ENCODE measurements at regions not wholly inside any gene's neighbourhood (a gene's known extent, or its start where the extent isn't known, plus 50 kb on each side); places are given as distances from the start of the nearest gene placed in this dataset.

GRCh38 chr4:20528508-20528907 lies 171.8 kb upstream of the PACRGL start:
- 89 to 96% methylated on average over 1 of the region's 1 CpG for WGBS, 2 donors
- no peaks in the 10 kb centered on the region for H3K36me3 ChIP-seq (ENCODE audit: low read depth, missing control alignments)
- TF ChIP-seq POLR2A (IDR thresholded peaks at IDR 0.05) = no peak
- TF ChIP-seq CTCF (IDR thresholded peaks at IDR 0.05) = no peak

GRCh38 chr4:20529691-20530090 lies 170.6 kb upstream of the PACRGL start:
- Histone ChIP-seq H3K4me1 (no peaks in the 10 kb centered on the region), H3K9me3 (no peaks in the 10 kb centered on the region), H3K27ac (no peak overlapping the region), H3K4me3 (no peak overlapping the region), H3K27me3 (no peaks in the 10 kb centered on the region), H3K36me3 (ENCODE audit: low read depth, missing control alignments) (no peaks in the 10 kb centered on the region)
- TF ChIP-seq POLR2A (IDR thresholded peaks at IDR 0.05) = no peak
- no peak for DNase-seq
- 63 to 68% methylated on average over 1 of the region's 1 CpG for whole genome bisulfite sequencing, 2 donors
- intact Hi-C loops (cut with DNase I; ENCODE audit: low total_unique reads) = loop anchor here (10.0 kb wide), 1 partner anchor 105 kb away; no protein-coding TSS in a partner anchor

More at GRCh38 chr4:20528508-20528907, 171.8 kb upstream of the PACRGL start:
- intact Hi-C loops (cut with DNase I; ENCODE audit: low total_unique reads) = no loop called here
- Histone ChIP-seq H3K4me1 (no peaks in the 10 kb centered on the region), H3K4me3 (no peak overlapping the region), H3K27ac (no peak overlapping the region), H3K9me3 (no peaks in the 10 kb centered on the region), H3K27me3 (no peaks in the 10 kb centered on the region)
- no peak for DNase-seq

GRCh38 chr4:20532116-20532790 lies 168.0 kb upstream of the PACRGL start:
- no peak for DNase-seq
- Histone ChIP-seq H3K27me3 (no peaks in the 10 kb centered on the region), H3K9me3 (no peaks in the 10 kb centered on the region), H3K27ac (no peak overlapping the region), H3K36me3 (ENCODE audit: low read depth, missing control alignments) (no peaks in the 10 kb centered on the region), H3K4me1 (no peaks in the 10 kb centered on the region), H3K4me3 (no peak overlapping the region)
- intact Hi-C loops (cut with DNase I; ENCODE audit: low total_unique reads) = loop anchor here (10.0 kb wide), 1 partner anchor 107 kb away; no protein-coding TSS in a partner anchor
- 98 to 99% methylated on average over 3 of the region's 3 CpGs for WGBS, 2 donors
- no peak for TF ChIP-seq CTCF (IDR thresholded peaks at IDR 0.05)
- TF ChIP-seq POLR2A (IDR thresholded peaks at IDR 0.05) = no peak

GRCh38 chr4:20532871-20533870 lies 167.1 kb upstream of the PACRGL start:
- H3K4me1 ChIP-seq = no peaks in the 10 kb centered on the region
- intact Hi-C loops (cut with DNase I; ENCODE audit: low total_unique reads) = loop anchor here (10.0 kb wide), 1 partner anchor 108 kb away; no protein-coding TSS in a partner anchor
- TF ChIP-seq POLR2A (IDR thresholded peaks at IDR 0.05) (no peak), CTCF (IDR thresholded peaks at IDR 0.05) (no peak)
- no peak overlapping the region for H3K4me3 ChIP-seq
- H3K9me3 ChIP-seq = no peaks in the 10 kb centered on the region
- WGBS, 2 donors = 83% methylated on average over 5 of the region's 5 CpGs
- no peak for DNase-seq
- no peaks in the 10 kb centered on the region for H3K27me3 ChIP-seq
- no peak overlapping the region for H3K27ac ChIP-seq
- no peaks in the 10 kb centered on the region for H3K36me3 ChIP-seq (ENCODE audit: low read depth, missing control alignments)

- no peak for DNase-seq
- Histone ChIP-seq H3K4me3 (no peak overlapping the region), H3K4me1 (no peaks in the 10 kb centered on the region), H3K27me3 (no peaks in the 10 kb centered on the region), H3K36me3 (ENCODE audit: low read depth, missing control alignments) (no peaks in the 10 kb centered on the region), H3K27ac (no peak overlapping the region), H3K9me3 (no peaks in the 10 kb centered on the region)
- WGBS, 2 donors = 83 to 84% methylated on average over 5 of the region's 5 CpGs
- TF ChIP-seq POLR2A (IDR thresholded peaks at IDR 0.05) (no peak), CTCF (IDR thresholded peaks at IDR 0.05) (no peak)
- intact Hi-C loops (cut with DNase I; ENCODE audit: low total_unique reads) = loop anchor here (10.0 kb wide), 1 partner anchor 114 kb away; no protein-coding TSS in a partner anchor
Measured at GRCh38 chr4:20538905-20539304, 161.4 kb upstream of the PACRGL start.
